Fibroblast of the aortic adventitia (primary cell): ENCODE measurements at regions not wholly inside any gene's neighbourhood (a gene's known extent, or its start where the extent isn't known, plus 50 kb on each side); places are given as distances from the start of the nearest gene placed in this dataset.
A peak's percentile ranks its signal among the peaks of the same experiment; 100 is the strongest.

ENCODE experiments used
- DNase-seq: peaks from one replicate; pipeline ENCODE4 v3.0.0-alpha.2; 2010; ENCODE audit warnings: low read depth
- H3K4me3 ChIP-seq: 2 replicates; pipeline ENCODE4 v1.5.1; 2011; ENCODE audit warnings: low read depth, mild to moderate bottlenecking, control low read depth, low read length, moderate library complexity
- CTCF ChIP-seq: IDR thresholded peaks from 2 replicates; pipeline ENCODE4 v1.5.1; 2011; ENCODE audit warnings: mild to moderate bottlenecking, low read length, control low read depth, inconsistent platforms; ENCODE audit not compliant: insufficient read depth

GRCh38 chr22:27164781-27165503 is 507.6 kb downstream of the MIAT start:
- no peak for DNase-seq
- H3K4me3 ChIP-seq = no peak overlapping the region
- TF ChIP-seq CTCF = no peak

- TF ChIP-seq CTCF = no peak
- DNase-seq = no peak
- H3K4me3 ChIP-seq = no peak overlapping the region
These were observed 511.3 kb downstream of the MIAT start for GRCh38 chr22:27168681-27169080.

- H3K4me3 ChIP-seq = no peak overlapping the region
- peak; percentile 93 for DNase-seq
- no peak for TF ChIP-seq CTCF
These were observed 513.1 kb downstream of the MIAT start for GRCh38 chr22:27170491-27170890.

- TF ChIP-seq CTCF = no peak
- DNase-seq = no peak
- H3K4me3 ChIP-seq = no peak overlapping the region
These were observed 513.8 kb downstream of the MIAT start for GRCh38 chr22:27171212-27171611.

GRCh38 chr22:27173530-27173929 is 516.1 kb downstream of the MIAT start:
- TF ChIP-seq CTCF = no peak
- no peak for DNase-seq
- no peak overlapping the region for H3K4me3 ChIP-seq

GRCh38 chr22:27175021-27175838 is 517.8 kb downstream of the MIAT start:
- no peak for TF ChIP-seq CTCF

More at GRCh38 chr22:27175021-27175838, 517.8 kb downstream of the MIAT start:
- H3K4me3 ChIP-seq = no peak overlapping the region
- DNase-seq = no peak
